ENCODE measurements at regions not wholly inside any gene's neighbourhood (a gene's known extent, or its start where the extent isn't known, plus 50 kb on each side); places are given as distances from the start of the nearest gene placed in this dataset.

DNA sequence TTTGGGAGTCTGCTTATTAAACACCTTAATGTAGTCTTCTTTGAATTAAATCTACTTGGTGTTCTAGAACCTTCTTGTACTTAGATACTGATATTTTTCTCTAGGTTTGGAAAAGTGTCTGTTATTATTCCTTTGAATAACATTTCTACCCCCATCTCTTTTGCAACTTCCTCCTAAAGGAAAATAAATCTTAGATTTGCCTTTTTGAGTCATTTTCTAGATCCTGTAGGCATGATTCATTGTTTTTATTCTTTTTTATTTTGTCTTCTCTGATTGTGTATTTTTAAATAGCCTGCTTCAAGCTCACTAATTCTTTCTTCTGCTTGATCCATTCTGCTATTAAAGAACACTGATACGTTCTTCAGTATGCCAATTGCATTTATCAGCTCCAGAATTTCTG, 155.9 kb upstream of the NEGR1 start:
- H3K9me3 Mint-ChIP-seq, result no peaks in the 10 kb centered on the region
- no peak overlapping the region for H3K27ac Mint-ChIP-seq
- Histone ChIP-seq H3K36me3 (ENCODE audit: insufficient read depth) (no peaks in the 10 kb centered on the region), H3K4me1 (ENCODE audit: insufficient read depth) (no peaks in the 10 kb centered on the region), H3K27me3 (ENCODE audit: insufficient read depth) (no peaks in the 10 kb centered on the region), H3K4me2 (no peak overlapping the region), H3F3A (replicated peaks; ENCODE audit: low read depth) (no peaks in the 10 kb centered on the region), H3K27ac (ENCODE audit: low read depth) (no peak overlapping the region), H3K4me3 (no peak overlapping the region), H4K20me1 (replicated peaks; ENCODE audit: insufficient read depth) (no peaks in the 10 kb centered on the region), H2AFZ (no peak overlapping the region), H3K9me2 (ENCODE audit: insufficient read depth) (peaks cover 8% of the 10 kb centered on the region; the same call in 1 of the 2 replicates), H3K79me2 (replicated peaks; ENCODE audit: insufficient read depth) (no peaks in the 10 kb centered on the region)
- no peak overlapping the region for H3K4me3 Mint-ChIP-seq
- H3K27me3 Mint-ChIP-seq (ENCODE audit: insufficient read depth, low read depth, poor library complexity), result no peaks in the 10 kb centered on the region
- DNase-seq (ENCODE audit: low spot score) (no peak), ATAC-seq (no peak)
- H3K4me1 Mint-ChIP-seq, result no peaks in the 10 kb centered on the region
- TF ChIP-seq ZNF114 (CRISPR knock-in tag; IDR thresholded peaks at IDR 0.05), result no peak
- no peak for TF ChIP-seq EZH2 (IDR thresholded peaks at IDR 0.05; ENCODE audit: low read depth, unreplicated experiment)
- no peak for TF ChIP-seq ETS1 (IDR thresholded peaks at IDR 0.05)
- TF ChIP-seq, protein P1, sequence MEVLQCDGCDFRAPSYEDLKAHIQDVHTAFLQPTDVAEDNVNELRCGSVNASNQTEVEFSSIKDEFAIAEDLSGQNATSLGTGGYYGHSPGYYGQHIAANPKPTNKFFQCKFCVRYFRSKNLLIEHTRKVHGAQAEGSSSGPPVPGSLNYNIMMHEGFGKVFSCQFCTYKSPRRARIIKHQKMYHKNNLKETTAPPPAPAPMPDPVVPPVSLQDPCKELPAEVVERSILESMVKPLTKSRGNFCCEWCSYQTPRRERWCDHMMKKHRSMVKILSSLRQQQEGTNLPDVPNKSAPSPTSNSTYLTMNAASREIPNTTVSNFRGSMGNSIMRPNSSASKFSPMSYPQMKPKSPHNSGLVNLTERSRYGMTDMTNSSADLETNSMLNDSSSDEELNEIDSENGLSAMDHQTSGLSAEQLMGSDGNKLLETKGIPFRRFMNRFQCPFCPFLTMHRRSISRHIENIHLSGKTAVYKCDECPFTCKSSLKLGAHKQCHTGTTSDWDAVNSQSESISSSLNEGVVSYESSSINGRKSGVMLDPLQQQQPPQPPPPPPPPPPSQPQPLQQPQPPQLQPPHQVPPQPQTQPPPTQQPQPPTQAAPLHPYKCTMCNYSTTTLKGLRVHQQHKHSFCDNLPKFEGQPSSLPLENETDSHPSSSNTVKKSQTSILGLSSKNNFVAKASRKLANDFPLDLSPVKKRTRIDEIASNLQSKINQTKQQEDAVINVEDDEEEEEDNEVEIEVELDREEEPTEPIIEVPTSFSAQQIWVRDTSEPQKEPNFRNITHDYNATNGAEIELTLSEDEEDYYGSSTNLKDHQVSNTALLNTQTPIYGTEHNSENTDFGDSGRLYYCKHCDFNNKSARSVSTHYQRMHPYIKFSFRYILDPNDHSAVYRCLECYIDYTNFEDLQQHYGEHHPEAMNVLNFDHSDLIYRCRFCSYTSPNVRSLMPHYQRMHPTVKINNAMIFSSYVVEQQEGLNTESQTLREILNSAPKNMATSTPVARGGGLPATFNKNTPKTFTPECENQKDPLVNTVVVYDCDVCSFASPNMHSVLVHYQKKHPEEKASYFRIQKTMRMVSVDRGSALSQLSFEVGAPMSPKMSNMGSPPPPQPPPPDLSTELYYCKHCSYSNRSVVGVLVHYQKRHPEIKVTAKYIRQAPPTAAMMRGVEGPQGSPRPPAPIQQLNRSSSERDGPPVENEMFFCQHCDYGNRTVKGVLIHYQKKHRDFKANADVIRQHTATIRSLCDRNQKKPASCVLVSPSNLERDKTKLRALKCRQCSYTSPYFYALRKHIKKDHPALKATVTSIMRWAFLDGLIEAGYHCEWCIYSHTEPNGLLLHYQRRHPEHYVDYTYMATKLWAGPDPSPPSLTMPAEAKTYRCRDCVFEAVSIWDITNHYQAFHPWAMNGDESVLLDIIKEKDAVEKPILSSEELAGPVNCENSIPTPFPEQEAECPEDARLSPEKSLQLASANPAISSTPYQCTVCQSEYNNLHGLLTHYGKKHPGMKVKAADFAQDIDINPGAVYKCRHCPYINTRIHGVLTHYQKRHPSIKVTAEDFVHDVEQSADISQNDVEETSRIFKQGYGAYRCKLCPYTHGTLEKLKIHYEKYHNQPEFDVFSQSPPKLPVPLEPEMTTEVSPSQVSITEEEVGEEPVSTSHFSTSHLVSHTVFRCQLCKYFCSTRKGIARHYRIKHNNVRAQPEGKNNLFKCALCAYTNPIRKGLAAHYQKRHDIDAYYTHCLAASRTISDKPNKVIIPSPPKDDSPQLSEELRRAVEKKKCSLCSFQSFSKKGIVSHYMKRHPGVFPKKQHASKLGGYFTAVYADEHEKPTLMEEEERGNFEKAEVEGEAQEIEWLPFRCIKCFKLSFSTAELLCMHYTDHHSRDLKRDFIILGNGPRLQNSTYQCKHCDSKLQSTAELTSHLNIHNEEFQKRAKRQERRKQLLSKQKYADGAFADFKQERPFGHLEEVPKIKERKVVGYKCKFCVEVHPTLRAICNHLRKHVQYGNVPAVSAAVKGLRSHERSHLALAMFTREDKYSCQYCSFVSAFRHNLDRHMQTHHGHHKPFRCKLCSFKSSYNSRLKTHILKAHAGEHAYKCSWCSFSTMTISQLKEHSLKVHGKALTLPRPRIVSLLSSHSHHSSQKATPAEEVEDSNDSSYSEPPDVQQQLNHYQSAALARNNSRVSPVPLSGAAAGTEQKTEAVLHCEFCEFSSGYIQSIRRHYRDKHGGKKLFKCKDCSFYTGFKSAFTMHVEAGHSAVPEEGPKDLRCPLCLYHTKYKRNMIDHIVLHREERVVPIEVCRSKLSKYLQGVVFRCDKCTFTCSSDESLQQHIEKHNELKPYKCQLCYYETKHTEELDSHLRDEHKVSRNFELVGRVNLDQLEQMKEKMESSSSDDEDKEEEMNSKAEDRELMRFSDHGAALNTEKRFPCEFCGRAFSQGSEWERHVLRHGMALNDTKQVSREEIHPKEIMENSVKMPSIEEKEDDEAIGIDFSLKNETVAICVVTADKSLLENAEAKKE (CRISPR knock-in tag; IDR thresholded peaks at IDR 0.05), result no peak
- TF ChIP-seq JUNB (IDR thresholded peaks at IDR 0.05; ENCODE audit: unreplicated experiment), result no peak
- TF ChIP-seq NANOG (IDR thresholded peaks at IDR 0.05; ENCODE audit: borderline replicate concordance), result no peak
- no peaks in the 10 kb centered on the region for H3K36me3 Mint-ChIP-seq (ENCODE audit: low read depth)

Measured in GM23338 (cell line).